ENCODE measurements at regions not wholly inside any gene's neighbourhood (a gene's known extent, or its start where the extent isn't known, plus 50 kb on each side); places are given as distances from the start of the nearest gene placed in this dataset.

DNA sequence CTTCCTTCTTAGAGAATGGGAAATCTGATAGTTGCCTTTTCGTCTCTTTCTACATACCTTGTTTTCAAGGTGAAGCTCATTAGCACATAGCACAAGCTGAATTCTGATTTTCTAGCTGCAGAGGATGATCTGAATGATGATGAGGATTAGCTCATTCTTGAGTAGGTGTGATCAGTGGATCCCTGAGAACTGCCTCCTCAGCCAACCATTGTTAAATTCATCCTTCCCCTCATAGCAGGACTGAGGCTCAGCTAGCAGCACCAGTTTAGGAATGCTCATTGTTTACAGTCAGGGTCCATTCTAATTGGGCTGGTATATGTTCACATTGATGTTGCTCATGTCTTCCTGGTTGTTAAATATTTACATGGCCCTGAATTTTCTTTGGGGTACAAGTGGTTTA lies 299.9 kb upstream of the MME start:
- H3K27ac ChIP-seq: no peak overlapping the region
- no peak overlapping the region for H3K4me3 ChIP-seq

DNA sequence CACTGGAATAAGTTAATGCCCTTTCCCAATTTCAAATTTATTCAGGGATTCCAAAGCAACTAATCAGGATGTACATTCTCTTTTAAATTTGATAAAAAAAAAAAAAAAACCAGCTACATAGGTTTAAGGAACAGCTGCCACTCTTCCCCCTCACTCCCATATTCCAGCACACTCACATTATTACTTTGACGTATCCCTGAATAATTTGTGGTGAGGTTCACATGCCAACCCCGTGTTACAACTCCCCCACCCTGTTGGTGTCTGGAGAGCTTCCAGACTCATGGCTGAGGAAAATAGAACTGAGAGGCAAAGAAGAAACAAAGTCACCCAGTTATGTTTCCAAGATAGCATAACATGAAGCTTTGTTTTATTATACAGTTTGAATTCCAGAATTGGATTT lies 300.5 kb upstream of the MME start:
- H3K4me3 ChIP-seq: no peak overlapping the region
- H3K27ac ChIP-seq: no peak overlapping the region

DNA sequence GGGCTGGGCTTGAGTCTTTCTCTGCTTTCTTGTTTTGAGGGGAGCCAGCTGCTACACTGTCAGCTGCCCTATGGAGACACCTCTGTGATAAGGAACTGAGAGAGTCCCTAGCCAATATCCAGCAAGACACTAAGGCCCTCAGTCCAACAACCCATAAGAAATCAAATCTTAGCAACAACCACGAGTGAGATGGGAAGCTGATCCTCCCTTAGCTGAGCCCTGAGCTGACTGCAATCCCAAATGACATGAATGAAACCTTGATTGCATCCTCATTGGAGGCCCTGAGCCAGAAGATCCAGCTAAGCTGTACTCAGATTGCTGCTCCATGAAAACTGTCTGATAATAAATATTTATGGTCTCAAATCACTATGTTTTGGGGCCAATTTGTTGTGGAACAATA lies 302.1 kb upstream of the MME start:
- H3K27ac ChIP-seq: no peak overlapping the region

DNA sequence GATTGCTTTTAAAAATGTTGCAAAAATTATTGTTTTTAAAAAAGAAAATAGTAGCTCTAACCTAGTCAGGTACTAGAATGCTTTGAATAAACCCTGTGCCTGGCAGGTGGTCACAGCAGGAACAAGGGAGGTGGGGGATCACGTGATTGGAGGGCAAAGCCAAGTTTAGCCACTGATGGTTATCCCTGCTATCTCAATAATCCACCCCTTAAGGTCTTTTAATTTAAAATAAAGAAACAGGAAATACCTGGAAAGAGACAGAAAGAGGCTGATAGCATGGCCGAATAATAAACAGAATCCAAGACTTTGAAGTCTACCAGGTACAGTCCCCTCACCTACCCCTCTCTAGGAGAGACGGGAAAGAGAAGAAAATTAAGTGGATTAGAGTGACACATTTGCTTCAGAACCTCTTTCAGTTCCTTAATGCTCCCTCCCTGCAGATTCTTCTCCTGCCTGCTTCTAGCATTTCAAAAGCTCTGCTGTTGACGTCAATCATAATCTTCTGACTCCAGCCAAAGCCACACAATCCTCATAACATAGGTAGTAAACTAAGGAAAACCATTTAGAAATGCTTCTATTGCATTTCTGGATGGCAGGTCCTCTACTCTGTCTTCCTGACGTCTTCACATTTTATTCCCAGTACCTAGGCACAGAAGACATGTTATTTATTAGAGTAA lies 303.4 kb upstream of the MME start:
- no peak overlapping the region for H3K27ac ChIP-seq
- H3K4me3 ChIP-seq: no peak overlapping the region

More for the DNA sequence above, 302.1 kb upstream of the MME start:
- H3K4me3 ChIP-seq: no peak overlapping the region

DNA sequence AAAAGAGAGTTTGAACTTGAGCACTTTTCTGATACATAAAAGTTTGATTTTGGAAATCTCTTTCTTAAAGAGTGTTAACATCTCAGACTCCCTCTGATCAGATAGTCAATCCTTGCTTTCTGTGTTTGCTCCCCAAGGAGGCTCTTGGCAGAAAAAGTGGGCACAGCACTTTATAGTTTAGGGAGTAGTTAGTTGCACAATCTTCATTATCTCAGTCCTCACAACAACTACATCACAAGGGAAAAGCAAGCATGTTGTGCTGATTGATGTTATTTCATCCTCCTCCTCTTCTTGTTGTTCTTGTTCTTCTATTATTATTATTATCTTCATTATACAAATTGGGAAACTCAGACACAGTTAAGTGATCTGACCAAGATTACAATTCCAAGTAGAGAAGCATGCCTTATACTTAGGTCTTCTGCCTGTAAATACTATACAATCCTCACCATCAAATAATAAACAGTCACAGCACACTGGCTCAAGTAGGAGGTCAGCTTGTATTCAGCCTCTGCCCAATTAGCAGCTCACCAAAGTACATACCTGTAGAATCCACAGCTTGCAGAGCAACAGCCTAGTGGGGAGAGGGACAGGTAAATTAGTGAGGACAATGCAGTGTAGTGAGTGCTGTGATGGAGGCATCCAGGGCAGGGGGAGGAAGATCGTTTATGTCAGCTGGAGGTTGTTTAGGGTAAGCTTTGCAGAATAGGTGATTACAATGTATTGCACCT lies 304.1 kb upstream of the MME start:
- no peak overlapping the region for H3K27ac ChIP-seq
- H3K4me3 ChIP-seq: no peak overlapping the region

DNA sequence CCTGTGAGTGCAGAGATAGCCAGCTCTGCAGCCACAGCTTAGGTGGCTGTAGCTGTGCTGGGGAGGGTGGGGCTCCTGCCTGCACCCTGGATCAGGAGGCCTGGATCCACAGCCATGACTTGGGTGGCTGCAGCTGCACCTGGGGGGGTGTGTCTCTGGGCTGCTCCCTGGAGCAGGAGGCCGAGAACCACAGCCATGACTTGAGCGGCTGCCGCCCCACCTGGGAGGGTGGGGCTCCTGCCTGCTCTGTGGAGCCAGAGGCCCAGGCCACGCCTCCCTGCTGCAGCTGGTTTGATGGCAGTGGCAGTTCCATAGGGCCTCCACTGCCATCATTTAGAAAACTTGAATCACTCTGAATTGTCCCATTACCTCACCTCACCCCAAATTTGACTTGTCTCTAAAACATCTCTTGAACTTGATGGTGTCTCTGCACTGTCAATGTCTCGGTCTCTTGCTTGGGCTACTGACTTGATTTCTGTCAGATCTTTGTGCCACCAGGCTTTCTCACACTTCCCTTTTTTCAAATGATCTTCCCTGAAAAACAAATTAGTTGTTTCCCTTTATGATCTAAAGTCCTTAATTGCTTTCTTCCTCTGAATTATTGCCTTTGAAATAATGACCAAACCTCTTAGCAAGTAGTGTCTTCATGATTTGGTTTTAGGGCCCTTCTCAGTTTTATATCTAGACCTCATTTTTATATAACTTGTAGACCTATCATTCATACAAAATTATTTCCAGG lies 313.2 kb upstream of the MME start:
- no peak overlapping the region for H3K4me3 ChIP-seq
- no peak overlapping the region for H3K27ac ChIP-seq

DNA sequence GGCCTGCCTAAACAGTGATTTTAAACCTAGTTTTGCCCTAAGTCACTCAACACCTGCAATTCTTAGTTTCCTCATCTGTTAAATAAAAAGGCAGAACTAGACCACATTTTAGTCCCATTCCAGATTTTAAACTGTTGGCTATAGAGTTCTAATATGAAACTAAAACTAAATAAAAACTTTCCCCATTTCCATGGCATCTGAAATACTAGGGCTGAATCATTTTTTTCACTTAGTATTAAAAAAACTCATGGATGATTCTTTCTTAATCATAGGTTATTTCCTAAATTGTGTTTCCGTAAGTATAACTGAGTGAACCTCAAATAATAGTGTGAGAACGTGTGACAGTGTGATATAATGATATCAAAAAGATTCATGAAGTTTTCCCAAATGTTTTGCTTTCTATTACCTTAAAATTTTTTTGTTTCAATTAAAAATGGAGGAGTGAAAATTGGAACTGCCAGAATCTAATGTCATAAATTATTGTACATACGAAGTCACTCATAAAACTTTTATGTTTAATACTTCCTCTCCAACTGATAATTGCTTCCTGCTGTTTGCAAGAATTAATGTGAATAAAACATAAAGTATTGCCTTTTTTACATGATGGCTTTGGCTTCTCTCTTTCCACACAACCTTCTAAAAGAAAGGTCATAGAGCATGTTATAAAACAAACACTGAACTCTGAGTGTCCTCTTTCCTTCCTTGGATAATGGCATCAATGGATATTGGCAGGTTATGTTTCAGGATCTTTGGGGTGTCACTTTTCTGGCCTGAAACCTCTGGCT lies 315.1 kb upstream of the MME start:
- Histone ChIP-seq H3K27ac (no peak overlapping the region), H3K4me3 (no peak overlapping the region)

DNA sequence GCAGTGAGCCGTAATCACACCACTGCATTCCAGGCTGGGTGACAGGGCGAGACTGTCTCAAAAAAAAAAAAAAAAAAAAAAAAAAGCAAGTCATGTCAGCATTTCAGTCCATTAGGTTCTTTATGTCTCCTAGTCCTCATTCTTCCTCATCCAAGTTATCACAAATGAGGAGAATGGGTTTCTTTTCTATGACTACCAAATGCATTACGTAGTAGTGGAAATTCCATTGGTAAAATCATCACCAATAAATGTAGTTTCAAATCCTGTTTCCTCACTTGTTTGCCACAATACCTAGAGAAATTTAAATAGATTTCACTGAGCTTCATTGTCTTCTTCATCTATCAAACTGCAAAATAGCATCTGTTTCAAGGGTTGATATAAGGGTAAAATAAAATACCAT lies 317.6 kb upstream of the MME start:
- H3K4me3 ChIP-seq: no peak overlapping the region
- no peak overlapping the region for H3K27ac ChIP-seq

DNA sequence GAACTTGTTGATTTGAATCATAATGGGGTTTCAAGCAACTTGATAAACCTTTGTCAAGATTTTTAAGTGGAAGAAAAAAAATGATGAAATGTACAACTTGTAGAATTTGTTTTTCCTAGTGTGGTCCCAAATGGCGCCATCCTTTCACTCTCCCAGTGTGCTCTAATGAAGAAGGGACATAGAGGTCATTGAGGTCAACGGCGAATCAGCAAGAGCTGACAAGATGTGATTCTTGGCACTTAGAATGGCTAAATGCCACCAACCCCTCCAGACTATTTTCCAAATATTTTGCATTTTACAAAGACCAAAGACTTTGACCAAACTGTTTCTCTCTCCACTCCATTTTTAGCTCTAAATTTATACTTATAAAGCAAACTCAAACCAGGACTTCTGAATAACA lies 320.2 kb upstream of the MME start:
- H3K27ac ChIP-seq: no peak overlapping the region
- H3K4me3 ChIP-seq: no peak overlapping the region

DNA sequence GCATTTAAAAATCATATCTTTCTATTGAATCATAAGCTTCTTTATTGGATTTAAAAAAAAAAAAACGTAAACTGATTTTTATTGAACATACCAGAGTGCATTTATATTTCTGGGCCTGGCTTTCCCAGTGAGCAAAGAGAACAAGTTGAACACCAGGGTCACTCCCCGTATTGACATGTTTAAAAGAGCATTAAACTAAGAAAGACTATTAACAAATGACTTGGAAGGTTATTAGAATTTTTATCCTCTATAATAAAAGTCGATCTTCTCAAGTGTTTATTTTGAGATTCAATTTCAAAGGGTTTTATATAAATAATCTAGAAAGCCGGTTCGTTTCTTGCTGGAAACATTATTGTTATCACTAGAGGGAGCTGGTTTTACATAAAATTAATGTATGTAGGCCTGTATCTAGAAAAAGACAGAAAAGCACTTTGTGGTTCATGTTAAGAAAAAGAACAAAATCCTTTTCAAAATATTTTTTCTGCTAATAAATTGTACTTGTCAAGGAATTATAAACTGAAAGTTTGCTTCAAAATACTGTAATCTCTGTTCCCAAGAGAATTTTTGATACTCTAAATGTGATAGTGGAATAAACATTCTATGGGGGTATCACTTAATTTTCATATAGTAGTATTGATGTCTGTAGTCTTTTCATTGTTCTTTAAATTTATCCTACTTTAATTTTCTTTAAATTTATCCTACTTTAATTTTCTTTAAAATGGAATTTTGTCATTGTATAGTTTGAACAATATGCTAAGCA lies 321.8 kb upstream of the MME start:
- Histone ChIP-seq H3K27ac (peak overlapping the region in 1 of 21 experiments; percentile 6), H3K4me3 (no peak overlapping the region)

DNA sequence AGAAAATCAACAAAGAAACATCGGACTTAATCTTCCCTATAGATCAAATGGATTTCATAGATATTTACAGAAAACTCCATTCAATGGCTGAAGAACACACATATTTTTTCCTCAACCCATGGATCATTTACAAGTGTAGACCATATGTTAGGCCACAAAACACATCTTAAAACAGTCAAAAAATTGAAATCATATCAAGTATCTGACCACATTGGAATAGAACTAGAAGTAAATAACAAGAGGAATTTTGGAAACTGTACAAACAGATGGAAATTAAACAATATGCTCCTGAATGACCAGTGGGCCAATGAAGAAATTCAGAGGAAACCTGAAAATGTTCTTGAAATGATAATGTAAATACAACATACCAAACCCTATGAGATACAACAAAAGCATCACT lies 323.1 kb upstream of the GPR149 start:
- Histone ChIP-seq H3K27ac (no peak overlapping the region), H3K4me3 (no peak overlapping the region)

DNA sequence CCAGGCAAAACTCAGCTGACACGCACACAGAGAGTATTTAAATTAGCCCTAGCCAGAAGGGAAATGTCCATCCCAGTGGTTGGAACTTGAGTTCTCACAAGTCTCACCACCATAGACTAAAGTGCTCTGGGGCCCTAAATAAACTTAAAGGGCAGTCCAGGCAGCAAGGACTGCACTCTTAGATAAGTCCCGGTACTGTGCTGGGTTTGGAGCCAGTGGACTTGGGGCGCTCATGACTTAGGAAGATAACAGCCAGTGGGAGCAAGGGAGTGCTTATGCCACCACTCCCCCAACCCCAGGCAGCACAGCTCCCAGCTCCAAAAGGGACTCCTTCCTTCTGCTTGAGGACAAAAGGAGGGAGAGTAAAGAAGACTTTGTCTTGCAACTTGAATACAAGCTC lies 319.5 kb upstream of the GPR149 start:
- H3K4me3 ChIP-seq: no peak overlapping the region

DNA sequence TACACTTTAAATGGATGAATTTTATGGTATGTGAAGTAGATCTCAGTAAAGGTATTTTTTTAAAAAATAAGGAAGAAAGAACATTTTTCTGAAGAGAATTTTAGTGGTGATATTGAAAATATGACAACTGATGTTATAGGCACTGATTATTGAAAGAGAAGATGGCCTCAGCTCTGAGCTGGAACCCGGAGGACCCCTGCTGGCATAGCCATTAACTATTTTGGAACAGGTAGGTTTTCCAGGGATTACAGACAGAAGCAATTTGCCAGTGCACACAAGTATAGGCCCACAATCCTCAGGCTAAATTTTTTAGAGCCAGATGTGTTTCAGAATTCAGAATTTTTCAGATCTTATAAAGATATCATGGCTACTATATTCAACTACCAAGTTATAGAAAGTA lies 315.9 kb upstream of the GPR149 start:
- Histone ChIP-seq H3K27ac (no peak overlapping the region), H3K4me3 (no peak overlapping the region)

More for the DNA sequence above, 319.5 kb upstream of the GPR149 start:
- no peak overlapping the region for H3K27ac ChIP-seq

DNA sequence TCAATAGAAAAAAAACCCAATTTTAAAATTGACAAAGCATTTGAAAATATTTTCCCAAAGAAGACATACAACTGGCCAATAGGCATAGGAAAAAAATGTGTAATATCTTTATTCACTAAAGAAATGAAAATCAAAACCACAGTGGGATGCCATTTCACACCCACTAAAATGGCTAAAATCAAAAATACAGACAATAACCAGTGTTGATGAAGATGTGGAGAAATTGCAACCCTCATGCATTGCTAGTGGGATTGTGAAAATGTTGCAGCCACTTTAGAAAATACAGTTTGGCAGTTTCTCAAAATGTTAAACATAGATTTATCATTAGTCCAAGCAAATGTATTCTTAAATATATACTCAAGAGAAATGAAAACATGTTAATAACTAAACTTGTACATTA lies 315.1 kb upstream of the GPR149 start:
- no peak overlapping the region for H3K4me3 ChIP-seq
- no peak overlapping the region for H3K27ac ChIP-seq

DNA sequence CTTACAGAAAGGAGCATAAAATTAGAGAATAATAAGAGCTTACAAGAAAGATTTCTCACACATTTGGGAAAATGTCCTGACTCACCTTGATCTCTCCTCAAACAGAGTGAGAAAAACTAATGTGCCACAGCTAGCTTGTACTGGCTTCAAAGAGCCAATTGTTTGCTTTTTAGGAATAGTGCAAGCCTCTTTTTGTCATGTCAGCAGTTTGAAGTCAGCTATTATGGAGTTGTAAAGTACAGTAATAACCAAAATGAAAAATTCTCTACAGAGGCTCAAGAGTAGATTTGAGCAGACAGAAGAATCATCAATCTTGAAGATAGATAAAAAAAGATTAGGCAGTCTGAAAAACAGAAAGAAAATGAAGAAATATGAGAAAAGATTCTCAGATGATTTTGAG lies 313.4 kb upstream of the GPR149 start:
- H3K27ac ChIP-seq: no peak overlapping the region

DNA sequence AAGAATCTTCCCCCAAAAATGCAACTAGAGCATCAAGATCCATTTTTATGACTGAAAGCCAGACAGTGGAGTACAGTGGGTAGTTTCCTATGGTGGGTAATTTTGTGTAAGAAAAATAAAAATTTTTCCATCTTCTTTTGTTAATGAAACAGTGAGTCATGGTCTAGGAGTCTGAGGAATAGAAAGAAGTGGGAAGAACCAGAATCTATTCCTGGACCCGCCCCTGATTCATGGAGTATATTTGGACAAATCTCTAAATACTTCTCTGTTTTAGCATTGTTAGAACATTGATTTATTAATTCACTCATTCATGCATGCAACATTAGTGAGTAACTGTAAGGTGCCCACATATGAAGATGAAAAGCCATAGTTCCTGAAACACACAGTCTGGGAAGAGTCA lies 304.5 kb upstream of the GPR149 start:
- Histone ChIP-seq H3K4me3 (no peak overlapping the region), H3K27ac (no peak overlapping the region)

More for the DNA sequence above, 313.4 kb upstream of the GPR149 start:
- H3K4me3 ChIP-seq: no peak overlapping the region

DNA sequence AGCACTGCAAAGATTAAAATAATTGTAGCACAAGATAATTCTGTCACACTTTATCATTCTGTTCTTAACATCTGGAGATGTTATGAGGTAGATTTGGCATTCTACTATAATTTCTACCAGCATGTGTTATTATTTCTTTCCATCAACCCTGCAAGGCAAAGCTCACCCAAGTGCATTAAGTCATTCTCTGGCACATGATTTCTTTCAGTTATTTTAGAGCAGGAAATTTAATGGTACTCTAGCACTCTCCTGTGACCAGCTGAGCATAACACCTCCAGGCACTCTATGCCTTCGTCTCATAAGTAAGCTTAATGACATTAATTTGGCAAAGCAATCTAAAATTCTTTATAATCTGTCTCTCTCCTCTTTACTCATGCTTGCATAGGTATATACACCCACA lies 300.2 kb upstream of the GPR149 start:
- Histone ChIP-seq H3K27ac (no peak overlapping the region), H3K4me3 (no peak overlapping the region)

DNA sequence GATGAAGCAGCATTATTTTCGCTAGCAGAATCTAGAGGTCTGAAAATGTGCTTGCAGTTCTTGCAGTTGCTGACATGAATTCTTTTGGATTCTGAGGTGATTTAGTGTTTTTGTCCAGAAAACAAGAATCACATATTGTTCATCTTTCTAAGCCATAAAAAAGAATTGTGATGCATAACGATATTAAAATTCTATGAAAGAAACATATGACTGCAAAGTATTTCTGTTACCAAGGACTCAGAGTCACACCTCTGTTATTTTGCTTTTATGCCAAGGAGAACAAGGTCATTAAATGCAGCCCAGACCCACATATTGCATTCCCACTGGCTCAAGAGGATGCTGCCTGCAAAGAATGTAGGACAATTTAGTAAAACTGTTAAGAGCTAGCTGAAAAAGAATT lies 299.8 kb upstream of the GPR149 start:
- no peak overlapping the region for H3K4me3 ChIP-seq
- no peak overlapping the region for H3K27ac ChIP-seq

DNA sequence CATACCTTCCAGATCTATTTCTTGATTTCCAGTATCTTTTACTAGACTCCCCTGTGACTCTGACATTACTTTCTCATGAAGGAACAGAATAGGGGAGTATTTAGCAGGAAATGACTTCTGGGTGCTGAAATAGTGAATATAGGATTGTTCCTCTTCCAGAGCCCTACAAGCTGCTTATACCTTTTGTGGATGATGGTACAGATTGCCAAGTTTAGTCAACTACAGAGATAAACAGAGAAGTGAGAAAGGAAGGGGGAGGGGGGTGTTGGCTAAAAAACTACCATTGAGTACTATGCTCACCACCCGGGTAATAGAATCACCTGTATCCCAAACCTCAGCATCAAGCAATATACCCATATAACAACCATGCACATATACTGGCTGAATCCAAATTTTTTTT lies 298.3 kb upstream of the GPR149 start:
- Histone ChIP-seq H3K27ac (no peak overlapping the region), H3K4me3 (no peak overlapping the region)

DNA sequence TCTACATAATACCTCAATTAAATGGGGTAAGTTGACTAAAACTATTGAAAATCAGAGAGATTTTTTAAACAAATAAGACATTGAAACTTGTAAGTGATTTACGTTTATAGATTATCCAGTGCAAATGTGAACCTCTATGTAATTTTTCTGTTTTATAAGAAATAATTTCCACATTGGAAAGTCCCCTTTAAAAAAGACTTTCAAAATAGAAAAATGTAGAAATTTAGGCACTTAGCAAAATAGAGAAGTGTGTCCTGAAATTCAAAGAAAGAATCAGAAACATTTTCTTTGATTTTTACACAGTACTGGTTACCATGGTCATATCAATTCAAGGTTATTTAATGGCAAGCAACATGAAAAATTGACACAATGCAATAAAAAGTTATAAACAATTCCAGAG lies 290.9 kb upstream of the GPR149 start:
- Histone ChIP-seq H3K27ac (no peak overlapping the region), H3K4me3 (no peak overlapping the region)
